SK-N-DZ (cell line): ENCODE measurements at regions not wholly inside any gene's neighbourhood (a gene's known extent, or its start where the extent isn't known, plus 50 kb on each side); places are given as distances from the start of the nearest gene placed in this dataset.

Experiments
- DNase-seq: peaks from one replicate; pipeline ENCODE4 v3.0.0-alpha.2; 2015; ENCODE audit warnings: low spot score

DNA sequence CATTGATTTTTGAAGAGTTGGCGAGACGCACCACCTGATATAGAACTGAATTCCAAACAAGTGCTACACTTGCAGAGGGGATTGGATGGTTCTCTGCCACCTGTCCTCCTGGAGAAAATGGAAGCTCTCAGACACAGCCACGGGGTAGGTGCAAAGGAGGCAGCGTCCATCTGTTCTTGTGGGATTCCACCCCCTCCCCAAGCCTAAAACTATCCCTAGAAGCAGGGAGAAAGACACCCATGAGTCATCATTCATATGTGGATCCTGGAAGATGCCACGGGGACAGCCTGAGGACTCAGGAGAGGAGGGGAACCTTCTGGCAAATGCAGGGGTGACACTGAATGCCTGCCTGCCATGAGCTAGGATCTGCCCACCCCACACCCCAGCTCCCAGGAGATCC lies 171.3 kb upstream of the CST7 start:
- no peak for DNase-seq

GRCh38 chr20:24778585-24779031 lies 170.5 kb upstream of the CST7 start:
- no peak for DNase-seq

DNA sequence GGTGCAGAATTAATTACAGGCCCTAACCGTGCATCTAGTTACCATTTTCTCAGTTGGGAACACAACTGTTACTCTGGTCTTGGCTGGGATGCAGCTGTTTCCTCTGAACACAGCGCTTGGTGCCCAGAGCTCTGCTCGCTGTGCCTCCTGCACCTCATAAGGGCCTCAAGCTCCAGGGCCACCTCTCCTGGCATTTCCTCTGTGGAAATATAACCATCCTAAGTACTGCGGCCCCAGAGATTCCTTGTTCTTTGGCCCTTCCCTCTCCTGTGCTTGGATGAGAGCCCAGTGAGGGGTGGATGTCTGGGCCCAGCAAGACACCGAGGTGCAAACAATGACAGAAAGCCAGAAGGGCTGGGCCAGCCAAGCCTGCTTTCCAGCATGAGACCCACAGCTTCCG lies 169.9 kb upstream of the CST7 start:
- no peak for DNase-seq

DNA sequence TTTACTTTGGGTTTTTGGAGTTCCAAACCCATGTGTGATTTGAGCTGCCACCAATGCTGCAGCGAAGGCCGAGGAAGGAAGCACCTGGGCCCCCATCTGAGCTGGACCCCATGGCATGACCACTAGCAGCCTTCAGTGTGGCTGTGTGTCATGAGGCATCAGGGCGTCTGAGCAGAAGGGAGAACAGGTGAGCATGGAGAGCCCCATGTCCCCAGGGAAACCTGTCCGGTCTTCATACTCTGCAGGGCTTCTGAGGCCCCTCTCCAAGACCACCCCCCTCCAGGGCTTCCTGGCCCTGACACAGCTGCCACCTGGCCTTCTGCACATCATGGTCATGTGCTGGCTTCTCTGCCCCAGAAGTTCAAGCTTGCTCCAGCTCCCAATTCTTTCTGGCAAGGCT lies 169.1 kb upstream of the CST7 start:
- DNase-seq = no peak

DNA sequence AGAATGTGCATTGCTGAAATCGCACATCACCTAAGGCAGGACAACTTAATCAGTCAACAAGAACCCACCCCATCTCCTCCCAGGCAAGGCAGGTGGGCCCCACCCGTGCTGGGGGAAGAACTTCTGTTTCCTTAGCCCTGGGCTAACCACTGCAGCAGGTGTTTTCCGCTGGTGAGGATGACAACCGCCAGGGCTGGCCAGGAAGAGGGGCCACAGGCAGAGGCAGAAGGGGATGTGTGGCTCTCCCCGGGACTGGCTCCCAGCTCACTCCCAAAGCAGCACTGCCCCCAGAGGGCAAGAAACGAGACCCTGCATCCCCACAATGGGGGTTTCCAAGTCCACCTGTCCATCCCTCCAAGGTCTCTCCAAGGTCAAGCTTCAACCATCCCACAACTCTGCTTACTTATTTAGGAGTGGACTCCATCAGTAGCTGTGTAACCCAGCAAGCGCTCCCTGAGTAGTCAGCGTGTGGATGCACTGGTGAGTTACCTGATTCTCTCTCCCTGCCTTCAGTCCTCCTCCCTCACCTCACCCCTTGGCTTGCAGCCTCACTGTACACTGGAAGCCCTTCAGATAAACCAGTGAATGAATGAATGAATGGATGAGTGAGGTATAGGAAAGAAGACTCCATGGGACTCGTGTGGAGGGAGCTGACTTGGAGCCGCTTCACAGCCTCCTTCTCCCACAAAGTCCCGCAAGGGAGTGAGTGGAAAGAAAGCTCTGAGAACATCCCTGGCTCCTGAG lies 168.2 kb upstream of the CST7 start:
- DNase-seq = no peak

- peak; percentile 65 for DNase-seq
These were observed 167.6 kb upstream of the CST7 start for GRCh38 chr20:24781418-24781980.

GRCh38 chr20:24782301-24782700 lies 166.8 kb upstream of the CST7 start:
- no peak for DNase-seq

- DNase-seq = peak; percentile 56
These were observed 166.1 kb upstream of the CST7 start for GRCh38 chr20:24782801-24783630.

DNA sequence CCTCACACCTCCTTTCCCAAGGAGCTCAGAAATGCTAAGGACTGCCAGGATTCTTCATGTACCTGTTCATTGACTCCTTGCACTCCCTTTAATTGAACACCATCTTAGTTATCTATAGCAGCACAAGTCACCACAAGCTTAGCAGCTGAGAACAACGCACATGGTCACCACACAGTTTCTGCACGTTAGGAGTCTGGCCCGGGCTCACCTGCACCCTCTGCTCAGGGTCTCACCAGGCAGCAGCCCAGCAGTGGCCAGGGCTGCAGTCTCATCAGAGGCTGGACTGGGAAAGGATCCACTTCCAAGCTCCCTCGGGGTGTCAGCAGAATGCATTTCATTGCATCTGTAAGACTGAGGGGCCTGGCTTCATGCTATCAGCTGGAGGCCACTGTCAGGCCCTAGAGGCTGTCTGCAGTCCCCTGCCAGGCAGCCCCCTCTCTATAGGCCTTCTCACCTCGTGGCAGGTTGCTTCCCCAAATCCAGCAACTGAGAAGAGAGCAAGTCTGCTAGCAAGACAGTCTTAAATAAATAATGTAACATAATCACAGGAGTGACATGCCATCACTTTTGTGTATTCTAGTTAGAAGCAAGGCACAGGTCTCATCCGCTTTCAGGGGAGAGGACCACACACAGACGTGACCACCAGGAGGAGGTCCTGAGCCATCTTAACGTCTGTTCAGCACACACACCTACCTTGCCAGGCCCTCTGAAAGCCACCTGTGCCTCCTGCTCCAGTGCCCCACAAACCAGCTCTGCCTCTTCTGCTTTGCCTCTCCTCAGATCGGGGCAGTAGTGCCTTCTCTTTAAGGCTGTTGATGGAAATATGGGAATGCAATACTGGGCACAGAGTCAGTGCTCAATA lies 165.2 kb upstream of the CST7 start:
- DNase-seq = peak; percentile 64

- DNase-seq = no peak
These were observed 164.5 kb upstream of the CST7 start for GRCh38 chr20:24784607-24785006.

GRCh38 chr20:24785141-24786110 lies 163.6 kb upstream of the CST7 start:
- no peak for DNase-seq

- DNase-seq = no peak
These were observed 163.0 kb upstream of the CST7 start for GRCh38 chr20:24786111-24786495.

DNA sequence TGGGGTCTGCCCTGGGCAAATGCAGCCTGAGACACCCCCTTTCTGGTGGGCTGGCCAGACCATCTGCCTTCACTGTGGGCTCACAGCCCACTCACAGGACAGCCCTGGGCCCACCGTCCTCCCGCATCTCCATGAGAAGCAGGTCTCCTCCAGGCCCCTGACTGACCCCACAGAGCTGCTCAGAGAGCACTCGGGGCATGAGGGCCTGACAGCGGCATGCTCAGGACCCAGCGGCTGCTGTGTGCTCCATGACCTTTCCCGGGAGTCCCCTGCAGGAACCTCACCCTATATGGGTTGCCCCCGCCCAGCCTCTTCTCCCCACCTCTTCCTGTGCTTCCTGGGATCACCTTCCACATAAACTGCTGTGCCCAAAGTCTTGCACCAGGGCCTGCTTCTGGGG lies 162.4 kb upstream of the CST7 start:
- no peak for DNase-seq

DNA sequence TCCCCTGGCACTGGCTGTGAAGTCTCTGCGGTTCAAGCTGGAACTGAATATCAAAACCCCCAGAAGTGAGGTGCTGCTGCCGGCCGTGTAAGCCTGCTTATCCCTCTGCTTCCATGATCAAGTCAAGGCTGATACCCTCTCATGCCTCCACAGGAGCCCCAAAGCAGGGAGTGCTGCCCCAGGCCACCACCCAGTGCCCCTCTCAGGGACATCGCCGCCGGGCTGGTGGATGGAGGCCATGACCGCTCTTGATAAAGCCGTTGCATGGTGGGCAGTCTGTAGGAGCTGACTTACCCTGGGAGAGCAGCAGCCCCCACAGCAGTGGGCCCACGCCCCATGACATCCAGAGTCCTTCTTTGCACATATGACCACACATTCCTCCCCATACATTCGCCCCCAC lies 162.0 kb upstream of the CST7 start:
- DNase-seq = no peak

- no peak for DNase-seq
These were observed 161.4 kb upstream of the CST7 start for GRCh38 chr20:24787621-24788020.

DNA sequence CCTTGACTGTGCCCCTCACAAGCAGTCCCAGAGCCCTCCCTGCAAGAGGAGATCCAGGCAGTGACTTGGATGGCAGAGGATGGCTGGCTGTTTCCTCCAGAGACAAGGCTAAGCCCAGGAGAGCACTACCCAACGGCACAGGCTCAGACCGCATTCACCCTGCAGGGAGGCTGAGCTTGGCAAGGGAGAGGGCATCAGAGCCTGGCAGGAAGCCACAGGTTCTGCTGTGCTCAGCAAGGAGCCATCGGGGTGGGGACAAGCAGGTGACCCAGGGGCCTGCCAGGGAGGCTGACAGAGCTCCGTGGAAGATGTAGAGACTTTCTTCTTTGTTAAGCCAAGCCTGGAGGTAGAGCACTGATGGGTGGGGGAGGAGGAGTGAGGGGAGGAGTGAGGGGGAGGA lies 159.2 kb upstream of the CST7 start:
- DNase-seq = no peak

DNA sequence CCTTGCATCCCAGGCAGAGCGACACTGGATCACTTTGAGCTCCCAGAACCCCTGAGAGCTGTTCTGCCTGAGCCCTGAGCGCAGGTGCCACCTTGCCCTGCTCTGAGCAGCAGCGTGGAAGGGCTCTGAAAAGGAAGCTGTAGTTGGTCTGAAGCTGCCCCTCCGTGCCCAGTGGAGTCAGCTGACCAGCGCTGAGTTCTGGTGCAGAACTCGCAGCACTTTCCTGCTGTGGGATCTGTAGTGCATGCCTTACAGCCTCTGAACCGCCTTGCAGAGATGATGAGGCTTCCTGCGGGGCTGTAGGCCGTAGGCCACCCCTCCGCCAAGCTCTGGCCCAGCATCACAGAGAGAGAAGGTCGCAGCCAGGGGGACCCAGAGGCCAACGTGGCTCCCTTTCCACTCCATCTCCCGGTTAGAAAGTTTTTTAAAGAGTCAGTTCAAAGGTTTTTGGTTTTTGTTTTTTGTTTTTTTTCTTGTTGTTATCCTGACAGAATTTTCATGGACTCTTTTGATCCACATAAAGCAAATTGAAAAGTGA lies 158.3 kb upstream of the CST7 start:
- DNase-seq = no peak

- DNase-seq = no peak
These were observed 157.1 kb upstream of the CST7 start for GRCh38 chr20:24791953-24792352.

- DNase-seq = no peak
These were observed 156.2 kb upstream of the CST7 start for GRCh38 chr20:24792641-24793495.
